GM12878 (cell line): ENCODE measurements at regions not wholly inside any gene's neighbourhood (a gene's known extent, or its start where the extent isn't known, plus 50 kb on each side); places are given as distances from the start of the nearest gene placed in this dataset.

Source experiments
- ATAC-seq: fragments of 200-7000 bp; cut with Tn5 transposase; 3 replicates; pipeline ENCODE4 v1.9.1; 2020; ENCODE audit warnings: mild to moderate bottlenecking, moderate library complexity
- BruUV-seq: library from RNA; stranded (reverse); fragments of 400-500 nt; replicated peaks from 2 replicates; lab custom pipeline; 2021; lab: Mats Ljungman, UMichigan
- CTCF ChIA-PET: fragments of 300-600 bp; sonication (Branson Sonifier 250); formaldehyde crosslinking; extraction: SDS; loops from one replicate; lab custom pipeline; 2021; ENCODE audit warnings: inconsistent platforms; lab: Yijun Ruan, JAX
- POLR2A ChIA-PET: fragments of 350-600 bp; formaldehyde crosslinking; extraction: SDS; loops from one replicate; lab custom pipeline; 2021; ENCODE audit warnings: inconsistent platforms; lab: Charles Lee
- RAD21 ChIA-PET: fragments of 300-600 bp; sonication (Branson Sonifier 250); formaldehyde crosslinking; loops from one replicate; lab custom pipeline; 2023; ENCODE audit warnings: antibody characterized with exemption; ENCODE audit not compliant: unreplicated experiment; lab: Charles Lee
- SMC1A ChIA-PET: fragments of 300-600 bp; sonication (Branson Sonifier 250); formaldehyde crosslinking; loops from one replicate; lab custom pipeline; 2023; ENCODE audit not compliant: unreplicated experiment, uncharacterized antibody; lab: Charles Lee
- DNase-seq: peaks from one replicate; pipeline ENCODE4 v3.0.0-alpha.2; 2011; ENCODE audit warnings: low read depth, low spot score
- FAIRE-seq: peaks from 3 replicates; lab custom pipeline; 2011; peaks lifted over from hg19 to GRCh38; lab: Jason Lieb, UNC
- H2AFZ ChIP-seq: 2 replicates; pipeline ENCODE4 v1.6.0; 2011; ENCODE audit warnings: low read depth, low read length, control low read depth; ENCODE audit not compliant: control insufficient read depth
- H3K27ac ChIP-seq: 2 replicates; pipeline ENCODE4 v1.5.1; 2011; ENCODE audit warnings: control low read depth; ENCODE audit not compliant: control insufficient read depth, insufficient read depth
- H3K27me3 ChIP-seq, 2 experiments: replicated peaks in 1 of 2; 2 replicates each; pipeline versions ENCODE4 v1.6.0 to v1.6.1; 2011; ENCODE audit warnings: low read length in 1 of 2; ENCODE audit not compliant: control insufficient read depth in 2 of 2, insufficient read depth in 2 of 2
- H3K36me3 ChIP-seq, 2 experiments: 2 replicates each; pipeline ENCODE4 v1.5.1; 2011; ENCODE audit warnings: low read length in 1 of 2; ENCODE audit not compliant: control insufficient read depth in 2 of 2, insufficient read depth in 2 of 2
- H3K4me1 ChIP-seq: 2 replicates; pipeline ENCODE4 v1.6.1; 2011; ENCODE audit warnings: mild to moderate bottlenecking, low read length, moderate library complexity, mixed read lengths; ENCODE audit not compliant: control insufficient read depth, insufficient read depth
- H3K4me2 ChIP-seq: 2 replicates; pipeline ENCODE4 v1.6.0; 2011; ENCODE audit warnings: control low read depth; ENCODE audit not compliant: control insufficient read depth, insufficient read depth
- H3K4me3 ChIP-seq: fragments of 200-600 bp; sonication (generic); 2 replicates; pipeline ENCODE4 v1.5.1; 2016
- H3K79me2 ChIP-seq: 2 replicates; pipeline ENCODE4 v1.6.0; 2011; ENCODE audit warnings: low read length; ENCODE audit not compliant: control insufficient read depth, insufficient read depth
- H3K9ac ChIP-seq: 2 replicates; pipeline ENCODE4 v1.8.0; 2011; ENCODE audit warnings: low read length, control low read depth, mixed read lengths; ENCODE audit not compliant: control insufficient read depth, insufficient read depth
- H3K9me3 ChIP-seq: replicated peaks from 3 replicates; pipeline ENCODE4 v1.5.1; 2011; ENCODE audit warnings: mild to moderate bottlenecking, low read length; ENCODE audit not compliant: control insufficient read depth, insufficient read depth
- H4K20me1 ChIP-seq: 2 replicates; pipeline ENCODE4 v1.6.0; 2011; ENCODE audit not compliant: control insufficient read depth, insufficient read depth
- ETV6 ChIP-seq, 2 experiments: fragments of 450-650 bp in 1 of 2; IDR thresholded peaks in 1 of 2; conservative IDR thresholded peaks in 1 of 2; 2 replicates each; pipeline ENCODE4 v1.6.1; 2014; ENCODE audit warnings: antibody characterized with exemption in 1 of 2, borderline replicate concordance in 1 of 2, low read depth in 1 of 2, mild to moderate bottlenecking in 1 of 2, moderate library complexity in 1 of 2
- JUND ChIP-seq: IDR thresholded peaks from 2 replicates; pipeline ENCODE4 v1.6.1; 2012; ENCODE audit warnings: low read depth, mild to moderate bottlenecking, low read length, improper control_type of control experiment, moderate library complexity
- KAT2A ChIP-seq: conservative IDR thresholded peaks from 2 replicates; pipeline ENCODE4 v1.6.1; 2011; ENCODE audit warnings: low read depth, low read length; ENCODE audit not compliant: control insufficient read depth
- KDM1A ChIP-seq: fragments of 200-600 bp; sonication (generic); IDR thresholded peaks from 2 replicates; pipeline ENCODE4 v1.6.1; 2016; ENCODE audit warnings: borderline replicate concordance
- MTA3 ChIP-seq: IDR thresholded peaks from 2 replicates; pipeline ENCODE4 v1.6.1; 2012; ENCODE audit warnings: low read length, inconsistent platforms, borderline replicate concordance
- NR2C2 ChIP-seq: IDR thresholded peaks from 2 replicates; pipeline ENCODE4 v1.6.1; 2011; ENCODE audit warnings: borderline replicate concordance, low read depth; ENCODE audit not compliant: control insufficient read depth, insufficient read length
- NRF1 ChIP-seq: conservative IDR thresholded peaks from 2 replicates; pipeline ENCODE4 v1.6.1; 2011; ENCODE audit warnings: mild to moderate bottlenecking, low read depth, low read length, improper control_type of control experiment
- PAX5 ChIP-seq: IDR thresholded peaks from 2 replicates; pipeline ENCODE4 v1.6.1; 2011; ENCODE audit warnings: low read depth, low read length, borderline replicate concordance
- RELA ChIP-seq: fragments of 450-650 bp; IDR thresholded peaks from 2 replicates; pipeline ENCODE4 v1.8.0; 2014; ENCODE audit warnings: borderline replicate concordance; ENCODE audit not compliant: partially characterized antibody
- RFX5 ChIP-seq: IDR thresholded peaks from 2 replicates; pipeline ENCODE4 v1.6.1; 2011; ENCODE audit warnings: low read depth, low read length, improper control_type of control experiment
- SMC3 ChIP-seq: IDR thresholded peaks from 2 replicates; pipeline ENCODE4 v1.6.1; 2011; ENCODE audit warnings: low read length, improper control_type of control experiment, borderline replicate concordance
- TAF1 ChIP-seq: IDR thresholded peaks from 2 replicates; pipeline ENCODE4 v1.6.1; 2011; ENCODE audit warnings: mild to moderate bottlenecking, low read depth, low read length, borderline replicate concordance
- TCF7 ChIP-seq: IDR thresholded peaks from 2 replicates; pipeline ENCODE4 v1.6.1; 2014; ENCODE audit warnings: antibody characterized with exemption, borderline replicate concordance
- WGBS: methylation state at CpG from one replicate; pipeline ENCODE4 v1.1.6; 2016; ENCODE audit warnings: low lambda C conversion rate; ENCODE audit not compliant: insufficient replicate concordance, insufficient coverage; ENCODE audit errors: missing lambda C conversion rate; 5-methylcytosine and 5-hydroxymethylcytosine counted together
- in situ Hi-C: fragments of 300-500 bp; cut with MboI; formaldehyde crosslinking; loops from 9 replicates; pipeline ENCODE4 v1.14.3; 2018; ENCODE audit warnings: mixed read lengths
- intact Hi-C: fragments of 100-400 bp; cut with micrococcal nuclease; formaldehyde crosslinking; loops from one replicate; pipeline ENCODE4 v1.14.2; 2022; ENCODE audit not compliant: unreplicated experiment
- TF ChIP-seq, protein P1 (sequence below): fragments of 450-650 bp; IDR thresholded peaks from 2 replicates; pipeline ENCODE4 v1.6.1; 2017; ENCODE audit warnings: mild to moderate bottlenecking, moderate library complexity
- TF ChIP-seq, protein P2 (sequence below): IDR thresholded peaks from 2 replicates; pipeline ENCODE4 v1.6.1; 2011; ENCODE audit warnings: low read depth, mild to moderate bottlenecking, low read length, moderate library complexity, borderline replicate concordance; ENCODE audit errors: extremely low read depth

DNA sequence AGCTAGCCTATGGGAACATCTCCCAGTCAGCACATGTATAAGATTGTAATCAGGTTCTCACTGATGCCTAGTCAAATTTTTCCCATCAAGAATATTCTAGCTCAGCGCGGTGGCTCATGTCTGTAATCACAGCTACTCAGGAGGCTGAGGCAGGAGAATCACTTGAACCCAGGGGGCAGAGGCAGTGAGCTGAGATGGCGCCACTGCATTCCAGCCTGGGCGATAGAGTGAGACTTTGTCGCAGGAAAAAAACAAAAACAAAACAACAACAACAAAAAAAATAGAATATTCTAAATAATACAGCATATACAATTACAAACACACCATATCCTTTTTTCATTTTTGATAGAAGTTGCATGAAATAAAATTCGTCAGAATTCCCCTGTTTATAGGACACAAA lies 67.5 kb upstream of the MYCN start:
- no peaks in the 10 kb centered on the region for H3K79me2 ChIP-seq
- H4K20me1 ChIP-seq = no peaks in the 10 kb centered on the region
- H2AFZ ChIP-seq = no peak overlapping the region
- no peak for DNase-seq
- H3K27ac ChIP-seq = no peak overlapping the region
- ChIA-PET CTCF (no interaction called here), SMC1A (no interaction called here), RAD21 (no interaction called here), POLR2A (no interaction called here)
- in situ Hi-C loops (no loop called here), intact Hi-C loops (no loop called here)
- WGBS = 65% methylated on average over 6 of the region's 6 CpGs
- no peak for ATAC-seq
- no peak overlapping the region for H3K4me2 ChIP-seq
- no peaks in the 10 kb centered on the region for H3K36me3 ChIP-seq
- H3K4me3 ChIP-seq = no peak overlapping the region
- no TSS peak for BruUV-seq
- no peaks in the 10 kb centered on the region for H3K4me1 ChIP-seq
- H3K27me3 ChIP-seq = no peaks in the 10 kb centered on the region
- TF ChIP-seq NRF1 = no peak
- FAIRE-seq = no peak
- H3K9me3 ChIP-seq = no peaks in the 10 kb centered on the region
- no peak overlapping the region for H3K9ac ChIP-seq

DNA sequence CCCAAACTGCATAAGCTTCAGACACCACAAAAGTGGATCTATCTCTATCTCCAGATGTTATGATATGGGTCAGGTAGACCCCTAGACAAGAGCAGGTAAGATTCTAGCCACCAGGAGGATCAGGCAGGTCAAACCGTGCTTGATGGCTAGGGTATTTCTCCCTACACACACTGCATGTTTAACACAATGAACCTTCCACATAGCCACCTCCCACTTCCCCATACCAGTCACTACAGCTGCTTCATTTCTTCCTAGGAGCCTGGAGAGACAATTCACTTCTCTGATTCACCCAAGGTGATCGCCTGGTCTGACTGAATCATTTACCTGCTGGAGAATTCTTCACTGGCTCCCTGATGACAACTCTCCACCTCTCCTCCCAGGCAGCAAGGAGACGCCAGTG lies 66.0 kb upstream of the MYCN start:
- no peak for DNase-seq
- BruUV-seq = no TSS peak
- H3K4me2 ChIP-seq = no peak overlapping the region
- no peaks in the 10 kb centered on the region for H4K20me1 ChIP-seq
- no peak overlapping the region for H3K27ac ChIP-seq
- TF ChIP-seq SMC3 = no peak
- TF ChIP-seq, protein P1, sequence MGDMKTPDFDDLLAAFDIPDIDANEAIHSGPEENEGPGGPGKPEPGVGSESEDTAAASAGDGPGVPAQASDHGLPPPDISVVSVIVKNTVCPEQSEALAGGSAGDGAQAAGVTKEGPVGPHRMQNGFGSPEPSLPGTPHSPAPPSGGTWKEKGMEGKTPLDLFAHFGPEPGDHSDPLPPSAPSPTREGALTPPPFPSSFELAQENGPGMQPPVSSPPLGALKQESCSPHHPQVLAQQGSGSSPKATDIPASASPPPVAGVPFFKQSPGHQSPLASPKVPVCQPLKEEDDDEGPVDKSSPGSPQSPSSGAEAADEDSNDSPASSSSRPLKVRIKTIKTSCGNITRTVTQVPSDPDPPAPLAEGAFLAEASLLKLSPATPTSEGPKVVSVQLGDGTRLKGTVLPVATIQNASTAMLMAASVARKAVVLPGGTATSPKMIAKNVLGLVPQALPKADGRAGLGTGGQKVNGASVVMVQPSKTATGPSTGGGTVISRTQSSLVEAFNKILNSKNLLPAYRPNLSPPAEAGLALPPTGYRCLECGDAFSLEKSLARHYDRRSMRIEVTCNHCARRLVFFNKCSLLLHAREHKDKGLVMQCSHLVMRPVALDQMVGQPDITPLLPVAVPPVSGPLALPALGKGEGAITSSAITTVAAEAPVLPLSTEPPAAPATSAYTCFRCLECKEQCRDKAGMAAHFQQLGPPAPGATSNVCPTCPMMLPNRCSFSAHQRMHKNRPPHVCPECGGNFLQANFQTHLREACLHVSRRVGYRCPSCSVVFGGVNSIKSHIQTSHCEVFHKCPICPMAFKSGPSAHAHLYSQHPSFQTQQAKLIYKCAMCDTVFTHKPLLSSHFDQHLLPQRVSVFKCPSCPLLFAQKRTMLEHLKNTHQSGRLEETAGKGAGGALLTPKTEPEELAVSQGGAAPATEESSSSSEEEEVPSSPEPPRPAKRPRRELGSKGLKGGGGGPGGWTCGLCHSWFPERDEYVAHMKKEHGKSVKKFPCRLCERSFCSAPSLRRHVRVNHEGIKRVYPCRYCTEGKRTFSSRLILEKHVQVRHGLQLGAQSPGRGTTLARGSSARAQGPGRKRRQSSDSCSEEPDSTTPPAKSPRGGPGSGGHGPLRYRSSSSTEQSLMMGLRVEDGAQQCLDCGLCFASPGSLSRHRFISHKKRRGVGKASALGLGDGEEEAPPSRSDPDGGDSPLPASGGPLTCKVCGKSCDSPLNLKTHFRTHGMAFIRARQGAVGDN = no peak
- no peak for TF ChIP-seq RELA
- no peak for TF ChIP-seq TCF7
- TF ChIP-seq NR2C2 = no peak
- TF ChIP-seq ETV6 (conservative IDR thresholded peaks at IDR 0.05 in 1 of 2, IDR thresholded peaks at IDR 0.05 in 1 of 2; ENCODE audit: borderline replicate concordance in 1 of 2, low read depth in 1 of 2) = no peak
- TF ChIP-seq PAX5 = no peak
- TF ChIP-seq JUND = no peak
- TF ChIP-seq RFX5 = no peak
- TF ChIP-seq, protein P2, sequence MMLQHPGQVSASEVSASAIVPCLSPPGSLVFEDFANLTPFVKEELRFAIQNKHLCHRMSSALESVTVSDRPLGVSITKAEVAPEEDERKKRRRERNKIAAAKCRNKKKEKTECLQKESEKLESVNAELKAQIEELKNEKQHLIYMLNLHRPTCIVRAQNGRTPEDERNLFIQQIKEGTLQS = no peak
- TF ChIP-seq MTA3 = no peak
- TF ChIP-seq KAT2A = no peak
- no peak for TF ChIP-seq TAF1
- no peak for TF ChIP-seq KDM1A
- TF ChIP-seq, all 136 proteins: peak for 0
- POLR2A ChIA-PET = no interaction called here
- WGBS = 12% methylated on average over 3 of the region's 3 CpGs
- in situ Hi-C loops = no loop called here
- FAIRE-seq (no peak), ATAC-seq (no peak)
- Histone ChIP-seq H3K4me1 (no peaks in the 10 kb centered on the region), H3K36me3 (no peaks in the 10 kb centered on the region), H3K4me3 (no peak overlapping the region), H3K9me3 (no peaks in the 10 kb centered on the region), H3K27me3 (no peaks in the 10 kb centered on the region), H3K9ac (no peak overlapping the region), H3K79me2 (no peaks in the 10 kb centered on the region), H2AFZ (no peak overlapping the region)
- CTCF ChIA-PET = no interaction called here
- RAD21 ChIA-PET = no interaction called here
- SMC1A ChIA-PET = no interaction called here
- intact Hi-C loops = no loop called here
